MM.1S (cell line): ENCODE measurements at regions not wholly inside any gene's neighbourhood (a gene's known extent, or its start where the extent isn't known, plus 50 kb on each side); places are given as distances from the start of the nearest gene placed in this dataset.

Source experiments
- CTCF ChIP-seq: fragments of 300-600 bp; sonication (generic); IDR thresholded peaks from 2 replicates; pipeline ENCODE4 v1.5.1; 2016; ENCODE audit warnings: antibody characterized with exemption, low read length, mixed read lengths
- EZH2 ChIP-seq: fragments of 300-600 bp; sonication (generic); optimal IDR thresholded peaks from 2 replicates; pipeline ENCODE3; 2017; ENCODE audit warnings: low read depth, mild to moderate bottlenecking, antibody characterized with exemption, low read length, mixed read lengths

- TF ChIP-seq CTCF (no peak), EZH2 (no peak)
These were observed 181.3 kb upstream of the ELL2 start for GRCh38 chr5:96142786-96143434.
